DND-41 (cell line): ENCODE measurements at regions not wholly inside any gene's neighbourhood (a gene's known extent, or its start where the extent isn't known, plus 50 kb on each side); places are given as distances from the start of the nearest gene placed in this dataset.

Experiments
- CTCF ChIP-seq: IDR thresholded peaks from 2 replicates; pipeline ENCODE4 v1.5.1; 2012; ENCODE audit warnings: borderline replicate concordance, low read length, moderate library complexity, mild to moderate bottlenecking; ENCODE audit not compliant: poor library complexity, severe bottlenecking; ENCODE audit errors: extremely low read depth
- EZH2 ChIP-seq: IDR thresholded peaks from 3 replicates; pipeline ENCODE4 v1.6.1; 2012; ENCODE audit warnings: borderline replicate concordance, low read depth, mild to moderate bottlenecking, moderate library complexity, low read length, inconsistent platforms; ENCODE audit not compliant: severe bottlenecking

DNA sequence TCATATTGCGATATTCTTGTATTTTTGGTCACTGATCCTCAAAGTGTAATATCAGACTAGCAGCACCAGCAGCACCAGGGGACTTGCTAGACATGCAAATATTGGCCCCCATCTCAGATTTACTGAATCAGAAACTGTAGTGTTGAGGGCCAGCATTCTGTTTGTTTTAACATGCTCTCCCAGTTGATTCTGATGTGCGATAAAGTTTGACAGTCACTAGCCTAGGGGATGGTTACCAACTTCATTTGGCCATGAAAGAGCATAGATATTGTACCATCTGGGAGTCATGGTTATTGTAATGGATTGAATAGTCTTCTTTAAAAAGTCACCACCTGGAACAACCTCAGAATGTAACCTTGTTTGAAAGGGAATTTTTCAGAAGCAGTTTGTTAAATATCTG, 1090.4 kb upstream of the RAG2 start:
- TF ChIP-seq CTCF = no peak
- no peak for TF ChIP-seq EZH2
